ENCODE measurements at regions not wholly inside any gene's neighbourhood (a gene's known extent, or its start where the extent isn't known, plus 50 kb on each side); places are given as distances from the start of the nearest gene placed in this dataset.

DNA sequence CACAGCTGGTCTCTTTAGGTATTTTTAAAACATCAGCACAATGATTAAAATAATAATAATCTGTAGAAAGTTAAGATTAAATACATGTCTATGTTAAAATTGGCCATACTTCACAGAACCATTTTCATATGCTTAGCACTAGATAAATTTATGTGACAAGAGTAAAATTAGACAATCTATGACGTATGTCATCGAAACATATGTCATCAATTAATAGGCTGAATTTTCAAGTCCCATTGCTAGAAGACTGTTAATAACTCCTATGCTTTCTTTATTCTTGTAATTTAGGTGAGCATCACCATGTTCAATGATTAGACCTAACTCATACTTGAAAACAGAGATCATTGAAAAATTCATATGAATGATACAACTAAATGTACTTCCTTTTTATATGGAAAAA, 593.3 kb upstream of the KCNMB2 start:
- no peak for DNase-seq (ENCODE audit: low spot score)

DNA sequence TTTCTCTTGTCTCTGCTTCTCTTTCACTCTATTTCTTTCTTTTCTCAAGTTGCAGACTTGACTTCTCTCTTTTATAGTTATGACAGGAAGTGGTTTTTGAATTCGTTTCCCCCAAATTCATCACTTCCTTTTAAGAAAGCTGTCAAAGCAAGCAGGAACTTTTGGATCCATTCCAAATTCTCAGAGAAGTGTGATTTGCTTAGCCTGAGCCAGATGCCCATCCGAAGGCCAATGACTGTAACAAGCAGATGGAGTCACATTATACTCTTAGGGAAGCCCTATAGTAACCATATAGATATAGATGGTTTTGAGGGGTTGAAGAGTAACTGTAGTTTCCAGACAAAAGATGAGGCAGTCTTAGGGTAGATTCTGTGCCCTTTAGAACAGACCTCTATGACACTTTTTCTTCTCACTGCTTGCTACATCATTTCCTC, 592.0 kb upstream of the KCNMB2 start:
- peak; percentile 36 for DNase-seq (ENCODE audit: low spot score)

DNA sequence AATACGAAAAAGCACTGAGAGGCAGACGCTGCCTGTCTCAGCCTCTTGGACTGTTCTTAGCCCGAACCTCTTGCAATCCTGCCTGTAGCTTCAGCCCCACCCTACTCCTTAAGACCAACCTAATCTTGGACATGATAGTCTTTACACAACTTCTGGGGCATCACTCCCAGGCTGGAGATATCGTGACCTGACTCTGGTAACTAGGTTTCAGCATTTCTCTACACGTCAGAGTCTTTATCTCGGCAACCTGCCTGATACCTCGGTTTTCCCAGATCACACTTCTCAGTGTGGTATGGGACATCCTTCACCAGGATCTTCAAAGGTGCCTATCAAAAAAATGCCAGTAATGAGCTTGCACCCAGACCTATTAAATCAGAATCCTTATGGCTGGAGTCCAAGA, 590.2 kb upstream of the KCNMB2 start:
- no peak for DNase-seq (ENCODE audit: low spot score)

DNA sequence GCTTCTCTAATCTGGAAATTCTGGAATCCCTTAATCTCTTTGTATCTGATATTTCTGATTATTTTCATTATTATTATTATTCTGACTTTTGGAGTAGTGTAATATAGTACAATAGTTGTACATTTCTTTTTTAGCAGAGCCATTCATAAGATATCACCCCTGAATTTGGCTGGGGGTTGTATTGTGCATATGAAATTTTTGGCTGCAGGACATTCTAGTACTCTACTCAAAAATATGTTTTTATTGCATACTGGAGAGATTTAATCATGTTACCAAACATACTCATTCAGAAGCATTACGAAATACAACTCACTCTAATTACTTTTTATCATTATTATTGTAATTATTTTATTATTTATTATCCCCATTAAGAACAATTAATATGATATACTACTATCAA, 589.7 kb upstream of the KCNMB2 start:
- no peak for DNase-seq (ENCODE audit: low spot score)

DNA sequence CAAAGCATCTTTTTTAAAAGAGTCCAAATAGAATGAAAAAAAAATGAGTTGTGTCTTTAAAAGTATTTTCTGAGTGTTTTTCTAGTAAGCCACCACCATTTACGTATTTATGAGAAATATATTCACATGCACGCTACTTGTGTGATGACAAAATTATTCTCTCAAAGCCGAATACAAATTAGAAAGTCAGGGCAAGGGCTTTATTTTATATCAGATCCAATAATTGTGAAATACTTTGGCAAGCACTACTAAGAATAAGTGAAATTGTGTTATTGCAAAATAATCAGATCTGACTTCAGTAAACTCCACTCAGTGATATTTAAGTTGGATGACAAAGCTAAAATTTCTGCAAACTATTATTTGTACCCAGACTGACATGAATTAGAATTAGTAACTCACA, 589.3 kb upstream of the KCNMB2 start:
- DNase-seq (ENCODE audit: low spot score), result no peak

DNA sequence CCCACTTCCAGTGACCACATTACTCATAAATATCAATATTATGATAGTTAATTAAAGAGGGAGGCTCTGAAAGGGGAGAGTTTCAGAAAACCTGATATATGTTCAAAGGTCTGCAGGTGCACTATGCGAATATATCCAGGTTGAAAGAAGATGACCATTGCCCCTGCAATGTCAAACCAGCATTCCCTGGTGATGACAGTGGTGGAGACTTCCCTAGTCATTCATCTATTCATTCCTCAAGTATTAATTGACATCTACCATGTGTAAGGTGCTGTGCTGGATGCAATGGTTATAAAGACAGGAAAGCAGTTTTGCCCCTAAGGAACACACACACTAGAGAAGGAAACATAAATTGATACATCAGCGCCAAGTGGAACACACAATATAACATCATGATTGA, 588.3 kb upstream of the KCNMB2 start:
- no peak for DNase-seq (ENCODE audit: low spot score)

DNA sequence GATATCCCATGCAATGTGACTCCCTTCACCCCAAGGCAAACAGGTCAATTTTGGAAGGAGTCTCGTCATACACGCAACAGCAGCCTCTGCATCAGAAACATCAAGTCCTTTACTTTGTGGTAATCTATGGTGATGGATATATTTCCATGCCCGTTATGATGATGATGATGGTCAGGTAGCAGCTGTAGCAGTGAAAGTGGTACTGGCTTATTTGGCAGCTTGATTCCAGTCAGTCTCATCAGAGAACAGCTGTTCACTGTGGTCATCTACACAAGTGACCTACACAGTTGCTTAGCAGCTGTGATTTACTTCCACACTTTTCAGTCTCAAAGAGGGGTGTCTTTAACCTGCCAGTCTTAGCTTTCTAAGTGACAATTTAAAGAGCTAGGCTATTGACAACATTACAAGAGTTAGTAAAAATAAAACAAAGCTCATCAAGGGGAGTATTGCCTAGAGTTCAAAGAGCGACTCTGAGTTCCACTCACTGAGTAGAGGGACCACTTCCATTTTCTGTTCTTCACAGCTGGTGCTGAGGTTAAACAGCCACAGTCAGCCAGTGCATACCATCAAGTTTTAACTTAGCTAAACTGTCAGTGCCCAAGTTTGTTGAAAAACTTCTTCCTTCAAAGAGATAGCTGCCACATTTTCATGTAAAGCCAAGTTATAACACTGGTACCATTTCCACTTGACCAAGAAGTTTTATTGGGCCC, 587.4 kb upstream of the KCNMB2 start:
- no peak for DNase-seq (ENCODE audit: low spot score)

DNA sequence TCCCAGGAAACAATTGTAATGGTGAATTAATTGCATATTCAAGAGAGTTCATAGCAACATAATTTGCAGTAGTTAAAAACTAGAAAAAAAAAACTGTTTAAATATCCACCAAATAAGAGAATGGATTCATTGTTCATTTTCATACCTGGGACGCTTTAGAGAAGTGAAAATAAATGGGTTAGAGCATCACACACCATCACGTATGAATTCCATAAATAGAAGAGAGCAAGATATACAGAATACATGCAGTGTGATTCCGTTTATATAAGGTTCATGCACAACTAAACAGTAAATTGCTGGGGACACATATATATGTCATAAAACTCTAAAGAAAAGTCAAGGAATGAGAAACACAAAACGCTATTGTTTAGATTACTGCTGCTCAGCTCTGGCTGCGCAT, 577.0 kb upstream of the KCNMB2 start:
- no peak for DNase-seq (ENCODE audit: low spot score)

DNA sequence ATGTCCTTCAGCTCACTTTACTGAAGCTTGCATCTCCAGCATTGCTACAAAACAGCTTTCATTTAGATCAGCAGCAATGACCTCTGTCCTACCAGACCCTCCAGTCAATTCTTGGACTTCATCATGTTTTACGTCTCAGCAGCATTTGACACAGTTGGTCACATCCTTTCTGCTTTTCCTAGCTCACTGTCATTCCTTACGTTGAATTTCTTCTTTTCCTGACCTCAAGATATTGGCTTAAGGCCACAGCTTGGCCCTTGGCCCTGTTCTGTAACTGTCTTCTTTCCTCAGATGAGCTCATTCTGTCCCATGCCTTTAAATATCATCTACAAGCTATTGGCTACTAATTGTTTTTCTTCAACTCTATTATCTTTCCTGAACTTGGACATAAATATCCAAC, 576.2 kb upstream of the KCNMB2 start:
- DNase-seq (ENCODE audit: low spot score), result no peak

DNA sequence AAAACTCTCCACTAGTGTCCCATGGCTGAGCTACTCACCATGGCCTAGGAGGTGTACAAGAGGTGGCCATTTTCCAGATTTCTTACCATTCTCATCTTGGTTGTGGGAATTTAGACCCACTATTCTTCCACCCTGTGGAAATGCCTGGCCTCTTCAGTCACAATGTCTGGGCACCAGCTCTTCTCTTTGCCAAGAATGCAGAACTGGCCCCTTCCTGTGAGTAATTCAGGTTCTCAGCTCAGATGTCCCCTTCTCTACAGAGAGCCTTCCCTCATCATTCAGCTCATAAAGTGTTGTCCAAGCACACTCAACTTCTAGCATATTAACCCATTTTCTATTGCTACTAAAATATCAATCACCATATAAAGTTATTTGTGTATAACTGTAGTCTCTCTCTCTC, 575.5 kb upstream of the KCNMB2 start:
- DNase-seq (ENCODE audit: low spot score), result no peak

DNA sequence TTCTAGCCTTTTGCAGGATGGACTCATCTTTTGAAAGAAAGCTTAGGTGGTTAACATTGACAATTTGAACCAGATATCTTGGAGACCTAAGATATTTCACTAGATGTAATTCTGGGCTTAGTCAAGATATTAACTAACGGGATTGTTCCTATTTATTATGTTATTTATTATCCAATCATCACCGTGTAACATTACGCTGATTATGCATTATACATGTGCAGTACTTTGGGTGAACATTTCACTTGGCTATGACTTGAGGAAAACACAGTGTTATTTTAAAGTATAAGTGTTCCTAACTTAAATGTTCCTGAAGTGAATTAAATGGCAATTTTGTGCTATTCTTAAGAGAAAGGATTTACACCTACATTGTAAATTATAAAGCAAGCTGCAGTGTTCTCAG, 574.5 kb upstream of the KCNMB2 start:
- no peak for DNase-seq (ENCODE audit: low spot score)

DNA sequence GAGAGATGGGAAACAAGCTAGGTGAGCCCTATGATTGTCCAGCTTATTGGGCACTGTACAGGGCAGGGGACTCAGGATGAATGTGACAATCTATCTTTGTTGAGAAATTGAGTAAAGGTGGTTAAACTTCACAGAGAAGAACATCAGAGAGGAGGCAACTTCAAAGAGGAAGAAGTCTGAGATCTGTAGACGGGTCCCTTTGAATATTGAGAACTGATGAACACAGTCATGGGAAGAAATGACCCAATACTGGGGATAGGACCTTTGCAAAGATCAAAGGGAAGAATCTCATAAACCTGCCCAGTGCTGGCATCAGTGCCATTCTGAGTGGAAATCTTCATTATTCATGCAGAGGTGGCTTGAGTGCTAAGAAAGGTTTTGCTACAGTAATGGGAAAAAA, 569.7 kb upstream of the KCNMB2 start:
- no peak for DNase-seq (ENCODE audit: low spot score)

DNA sequence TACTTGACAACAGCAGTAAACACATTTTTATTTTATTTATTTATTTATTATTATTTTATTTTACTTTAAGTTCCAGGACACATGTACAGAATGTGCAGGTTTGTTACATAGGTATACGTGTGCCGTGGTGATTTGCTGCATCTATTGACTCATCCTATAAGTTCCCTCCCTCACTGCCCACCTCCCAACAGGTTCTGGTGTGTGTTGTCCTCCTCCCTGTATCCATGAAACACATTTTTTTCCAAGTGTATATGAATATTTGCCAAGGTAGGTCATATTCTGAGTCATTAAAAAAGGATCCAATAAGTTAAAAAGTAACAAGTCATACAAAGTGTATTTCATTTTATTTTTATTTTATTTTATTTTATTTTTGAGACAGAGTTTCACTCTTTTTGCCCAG, 567.3 kb upstream of the KCNMB2 start:
- DNase-seq (ENCODE audit: low spot score), result no peak

DNA sequence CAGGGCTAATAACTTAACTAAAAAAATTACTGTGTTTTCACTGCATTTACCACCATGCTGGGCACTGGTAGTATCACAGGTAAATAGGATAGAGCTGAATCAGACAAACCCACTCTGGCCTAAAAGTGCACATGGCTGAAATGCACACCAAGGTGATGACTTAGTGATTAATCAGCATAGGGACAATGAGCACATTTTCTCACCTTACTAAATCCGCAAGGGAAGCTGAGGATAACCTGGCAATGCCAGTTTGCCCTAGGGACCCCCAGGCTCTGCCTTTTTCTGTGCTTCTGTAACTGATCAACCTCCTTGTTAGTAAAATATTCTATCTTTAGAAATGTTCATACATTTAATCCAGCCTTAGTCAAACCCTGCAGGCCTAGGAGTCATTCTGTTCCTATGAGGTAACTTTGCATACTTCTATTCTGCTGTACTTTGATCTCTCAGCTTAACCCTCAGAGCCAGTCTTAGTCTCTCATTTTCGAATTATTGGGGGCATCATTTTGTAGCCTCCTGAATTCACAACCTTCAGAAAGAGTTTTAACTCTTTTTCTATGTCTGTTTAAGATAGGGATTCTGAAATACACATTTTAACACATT, 562.9 kb upstream of the KCNMB2 start:
- no peak for DNase-seq (ENCODE audit: low spot score)

DNA sequence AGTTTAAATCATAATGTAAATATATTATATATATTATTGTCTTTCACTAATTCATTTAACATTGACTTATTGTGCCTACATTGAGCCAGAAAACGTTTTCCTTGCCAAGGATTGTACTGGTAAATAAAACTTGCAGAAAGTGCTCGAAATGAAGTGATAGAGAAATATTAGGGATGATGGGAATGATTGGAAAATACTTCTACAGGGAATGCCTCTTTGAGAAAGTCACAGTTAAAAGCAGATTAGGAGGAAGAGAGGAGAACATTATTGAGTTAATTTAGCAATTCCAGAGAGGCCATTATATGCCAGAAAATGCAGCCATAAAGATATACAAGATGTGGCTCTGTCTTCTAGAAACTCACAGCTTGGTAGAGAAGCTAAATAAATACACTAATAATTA, 560.0 kb upstream of the KCNMB2 start:
- no peak for DNase-seq (ENCODE audit: low spot score)

DNA sequence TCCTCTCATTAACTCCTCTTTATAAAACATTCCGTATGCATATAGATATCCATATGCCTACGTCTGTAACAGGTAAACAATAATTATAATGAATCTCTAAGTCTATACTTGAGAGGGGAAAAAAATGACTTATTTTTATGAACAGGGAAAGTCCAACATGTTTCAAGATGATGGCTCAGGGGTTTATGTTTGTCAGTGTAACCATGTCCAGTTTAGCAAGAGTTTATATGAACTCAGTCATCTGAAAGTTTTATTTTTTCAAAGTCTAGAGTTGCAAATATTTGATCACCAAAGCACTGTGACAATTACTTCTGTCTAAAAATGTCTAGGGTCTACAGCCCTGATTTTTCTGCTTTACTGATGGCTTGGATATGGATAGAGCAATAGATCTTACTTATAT, 559.4 kb upstream of the KCNMB2 start:
- no peak for DNase-seq (ENCODE audit: low spot score)

DNA sequence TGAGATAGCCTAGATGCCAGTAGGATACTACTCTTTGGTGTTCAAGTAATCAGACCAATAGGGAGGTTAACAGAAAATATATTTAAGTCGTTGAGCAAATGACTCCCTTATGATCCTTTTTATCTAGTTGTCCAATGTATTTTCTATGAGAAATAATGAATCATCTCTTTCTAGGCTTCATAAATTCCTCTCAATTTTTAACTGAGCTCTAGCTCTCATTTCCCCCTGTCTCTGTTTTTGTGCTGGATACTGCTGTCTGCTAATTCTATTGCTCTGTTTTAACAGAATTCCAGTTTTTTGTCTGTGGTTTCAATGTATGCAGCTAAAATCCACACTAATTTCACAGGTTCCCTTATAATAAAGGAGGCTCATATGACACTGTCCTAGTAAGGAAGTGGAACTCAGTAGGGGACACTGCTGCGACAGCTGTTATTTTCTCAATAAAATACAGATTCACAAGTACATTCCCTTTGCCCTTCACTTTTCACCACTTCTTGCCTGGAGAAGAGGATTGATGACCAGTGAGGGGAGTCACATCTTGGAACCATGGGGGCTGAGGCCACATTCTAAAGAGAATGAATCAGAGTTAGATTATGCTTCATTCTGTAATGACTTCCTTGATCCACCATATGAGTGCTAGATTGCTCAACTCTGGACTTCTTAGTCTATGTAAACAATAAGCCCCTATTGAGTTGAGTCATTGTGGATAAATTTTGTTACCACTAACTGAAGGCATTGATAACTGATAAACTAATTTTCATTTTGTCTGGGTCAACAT, 558.7 kb upstream of the KCNMB2 start:
- no peak for DNase-seq (ENCODE audit: low spot score)

DNA sequence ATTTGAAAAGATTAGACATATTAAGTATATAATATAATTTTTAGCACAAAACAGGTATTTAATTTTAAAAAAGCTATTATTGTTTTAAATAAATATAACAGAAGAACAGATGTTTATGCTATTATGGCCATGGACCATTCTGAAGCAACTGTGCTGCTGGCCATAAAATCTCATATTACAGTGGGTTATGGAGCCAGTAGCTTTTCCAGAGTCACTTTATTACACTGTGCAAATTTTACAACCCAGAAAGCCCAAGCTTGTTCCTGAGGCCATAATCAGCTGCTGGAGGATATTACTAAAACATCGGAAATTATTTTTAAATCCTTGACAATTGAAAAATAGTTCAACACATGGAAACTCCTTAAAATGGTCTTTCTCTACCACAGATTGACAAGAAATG, 557.3 kb upstream of the KCNMB2 start:
- DNase-seq (ENCODE audit: low spot score), result no peak

DNA sequence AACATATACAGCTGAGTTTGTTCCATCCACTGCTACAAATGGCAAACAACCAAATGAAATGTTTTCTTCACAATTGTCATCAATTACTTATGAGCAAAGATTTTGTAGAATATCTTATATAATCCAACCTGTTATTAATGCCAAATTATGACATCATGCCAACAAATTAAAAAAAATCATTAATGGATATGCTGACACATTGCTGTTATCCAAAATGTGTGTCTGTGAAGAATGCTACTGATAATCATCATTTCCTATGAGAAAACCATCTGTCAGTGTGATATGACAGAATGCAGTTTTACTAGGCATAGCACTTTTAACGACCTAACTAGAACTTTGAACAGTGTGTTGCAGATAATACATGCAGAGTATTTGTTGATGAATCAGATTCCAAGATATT, 556.5 kb upstream of the KCNMB2 start:
- DNase-seq (ENCODE audit: low spot score), result no peak

DNA sequence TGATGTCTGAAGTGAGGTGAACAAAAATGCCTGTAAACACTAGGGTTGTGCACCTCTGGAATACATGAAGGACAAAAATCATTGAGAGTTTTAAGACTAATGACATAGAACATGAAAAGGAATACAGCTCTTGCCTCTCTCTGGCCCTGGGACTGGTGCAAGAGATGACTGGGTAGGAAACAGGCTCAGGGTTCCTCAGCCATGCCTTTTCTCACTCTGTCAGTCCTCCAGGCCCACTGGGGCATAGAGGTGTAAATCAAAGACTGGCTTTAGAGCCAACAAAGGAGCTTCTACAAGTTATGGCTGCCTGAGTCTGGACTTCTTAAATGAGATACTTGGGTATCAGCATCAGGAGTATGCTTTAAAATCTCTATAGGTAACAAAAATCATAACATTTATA, 554.7 kb upstream of the KCNMB2 start:
- DNase-seq (ENCODE audit: low spot score), result no peak

DNA sequence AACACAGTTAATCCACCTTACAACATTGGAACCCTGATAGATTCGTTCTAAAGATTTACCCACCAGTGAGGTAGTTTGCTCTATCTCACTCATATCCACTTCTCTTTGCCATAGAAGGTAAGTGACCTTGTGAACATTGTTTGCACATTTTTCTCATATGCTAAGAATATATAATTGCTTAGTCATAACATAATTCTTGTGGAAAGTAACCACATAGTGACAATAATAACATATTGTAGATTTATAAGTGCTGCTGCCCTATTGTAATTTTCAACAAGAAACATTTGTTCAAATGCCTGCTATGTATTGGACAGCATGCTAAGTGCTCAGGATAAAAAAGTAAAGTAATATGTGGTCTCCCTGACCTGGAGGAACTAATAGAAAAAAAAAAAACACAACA, 554.2 kb upstream of the KCNMB2 start:
- DNase-seq (ENCODE audit: low spot score), result no peak

DNA sequence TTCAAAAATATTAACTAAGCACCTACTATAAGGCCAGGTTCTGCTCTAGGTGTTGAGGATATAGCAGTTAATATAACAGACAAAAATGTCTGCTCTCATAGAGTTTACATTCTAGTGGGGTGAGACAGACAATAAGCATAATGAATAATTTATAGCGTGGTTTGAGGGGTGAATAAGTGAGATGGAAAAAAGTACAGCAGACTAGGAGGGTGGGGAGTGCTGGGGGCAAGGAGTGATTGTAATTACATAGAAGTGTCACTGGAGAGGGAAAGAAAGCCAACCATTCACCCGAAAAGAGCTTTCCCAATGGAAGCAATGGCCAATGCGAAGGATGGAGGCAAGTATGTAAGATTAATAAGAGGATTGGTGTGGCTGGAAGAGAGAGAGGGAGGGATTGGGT, 552.9 kb upstream of the KCNMB2 start:
- no peak for DNase-seq (ENCODE audit: low spot score)

Data from NAMALWA (cell line).